Common myeloid progenitor, CD34-positive (primary cell): ENCODE measurements at regions not wholly inside any gene's neighbourhood (a gene's known extent, or its start where the extent isn't known, plus 50 kb on each side); places are given as distances from the start of the nearest gene placed in this dataset.

Source experiments
- CTCF ChIA-PET: fragments of 350-600 bp; sonication (Branson Sonifier 250); formaldehyde crosslinking; loops from one replicate; lab custom pipeline; 2021; ENCODE audit warnings: antibody characterized with exemption; lab: Charles Lee
- POLR2A ChIA-PET: fragments of 350-600 bp; sonication (Branson Sonifier 250); formaldehyde crosslinking; loops from one replicate; lab custom pipeline; 2021; ENCODE audit warnings: antibody characterized with exemption; lab: Charles Lee
- DNase-seq, 3 donors: peaks; one replicate each; pipeline versions ENCODE4 v3.0.0 to v3.0.0-alpha.2; 2013
- H3K27ac ChIP-seq, 2 experiments: 1 replicate in 1 of 2; 2 replicates in 1 of 2; pipeline ENCODE4 v1.7.0; 2013; ENCODE audit warnings: inconsistent platforms in 2 of 2, low read length in 2 of 2, mild to moderate bottlenecking in 2 of 2, low read depth in 1 of 2, moderate library complexity in 1 of 2; ENCODE audit not compliant: severe bottlenecking in 2 of 2, insufficient read depth in 1 of 2, poor library complexity in 1 of 2
- H3K27me3 ChIP-seq, 5 experiments: replicated peaks in 2 of 5; 1 replicate in 3 of 5; 2 replicates in 2 of 5; pipeline versions ENCODE4 v1.6.1 to v1.7.0; 2013; ENCODE audit warnings: low read length in 4 of 5, mild to moderate bottlenecking in 2 of 5, moderate library complexity in 2 of 5, inconsistent platforms in 1 of 5; ENCODE audit not compliant: insufficient read depth in 5 of 5, control insufficient read depth in 4 of 5
- H3K36me3 ChIP-seq, 4 experiments: 1 replicate in 2 of 4; 2 replicates in 2 of 4; pipeline versions ENCODE4 v1.6.1 to v1.7.0; 2013; ENCODE audit warnings: low read length in 3 of 4, control low read depth in 1 of 4, mild to moderate bottlenecking in 1 of 4; ENCODE audit not compliant: control insufficient read depth in 4 of 4, insufficient read depth in 4 of 4
- H3K4me1 ChIP-seq, 4 experiments: 1 replicate in 3 of 4; 2 replicates in 1 of 4; pipeline versions ENCODE4 v1.6.1 to v1.7.1; 2013; ENCODE audit warnings: low read length in 3 of 4, mild to moderate bottlenecking in 3 of 4, control low read depth in 1 of 4, inconsistent platforms in 1 of 4, moderate library complexity in 1 of 4; ENCODE audit not compliant: control insufficient read depth in 4 of 4, insufficient read depth in 4 of 4; ENCODE audit errors: control extremely low read depth in 1 of 4
- H3K4me3 ChIP-seq, 7 experiments: 1 replicate in 4 of 7; 2 replicates in 3 of 7; pipeline versions ENCODE4 v1.5.1 to v1.7.0; 2013; ENCODE audit warnings: mild to moderate bottlenecking in 7 of 7, low read length in 6 of 7, moderate library complexity in 6 of 7, inconsistent platforms in 2 of 7, low read depth in 2 of 7, control low read depth in 1 of 7; ENCODE audit not compliant: insufficient read depth in 4 of 7, control insufficient read depth in 1 of 7; ENCODE audit errors: extremely low read depth in 1 of 7
- H3K9me3 ChIP-seq, 5 experiments: 1 replicate in 4 of 5; 2 replicates in 1 of 5; pipeline versions ENCODE4 v1.6.1 to v1.7.1; 2013; ENCODE audit warnings: low read length in 4 of 5, mild to moderate bottlenecking in 2 of 5, inconsistent platforms in 1 of 5, low read depth in 1 of 5, moderate library complexity in 1 of 5; ENCODE audit not compliant: control insufficient read depth in 4 of 5, insufficient read depth in 2 of 5; ENCODE audit errors: control extremely low read depth in 1 of 5
- whole genome bisulfite sequencing: methylation state at CpG from one replicate; pipeline ENCODE4 v1.1.5; 2013; ENCODE audit not compliant: insufficient coverage; 5-methylcytosine and 5-hydroxymethylcytosine counted together

DNA sequence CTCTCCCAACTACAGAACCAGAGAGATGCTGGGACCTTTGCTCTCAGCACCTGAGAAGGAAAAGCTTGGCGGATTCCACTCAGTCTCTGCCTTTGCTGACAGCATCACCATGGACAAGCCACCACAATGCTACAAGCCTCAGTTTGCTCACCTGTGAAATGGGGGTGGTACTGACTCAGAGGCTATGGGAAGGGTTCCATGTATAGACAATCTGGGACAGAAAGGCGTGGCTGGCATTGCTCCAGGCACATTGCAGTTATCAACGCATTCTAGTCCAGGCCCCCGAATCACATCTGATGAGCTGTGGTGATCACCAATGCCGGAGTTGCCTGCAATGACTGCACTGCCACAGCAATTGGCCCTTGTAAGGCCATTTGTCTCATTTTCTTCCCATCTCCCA lies 72.6 kb downstream of the ISX start:
- ChIA-PET POLR2A (no interaction called here), CTCF (interaction anchor here (0.9 kb wide), 1 partner anchor 12 kb away, joined by 3 read pairs; no protein-coding TSS in a partner anchor)
- no peak overlapping the region for H3K27ac ChIP-seq
- 93% methylated on average over 4 of the region's 5 CpGs for WGBS
- DNase-seq: no peak
- no peaks in the 10 kb centered on the region for H3K4me1 ChIP-seq
- H3K36me3 ChIP-seq: no peaks in the 10 kb centered on the region
- peaks cover 0 to 5% (median 0%) of the 10 kb centered on the region in 5 experiments for H3K9me3 ChIP-seq
- H3K27me3 ChIP-seq: peaks cover 0 to 28% (median 18%) of the 10 kb centered on the region in 5 experiments
- H3K4me3 ChIP-seq: no peak overlapping the region

DNA sequence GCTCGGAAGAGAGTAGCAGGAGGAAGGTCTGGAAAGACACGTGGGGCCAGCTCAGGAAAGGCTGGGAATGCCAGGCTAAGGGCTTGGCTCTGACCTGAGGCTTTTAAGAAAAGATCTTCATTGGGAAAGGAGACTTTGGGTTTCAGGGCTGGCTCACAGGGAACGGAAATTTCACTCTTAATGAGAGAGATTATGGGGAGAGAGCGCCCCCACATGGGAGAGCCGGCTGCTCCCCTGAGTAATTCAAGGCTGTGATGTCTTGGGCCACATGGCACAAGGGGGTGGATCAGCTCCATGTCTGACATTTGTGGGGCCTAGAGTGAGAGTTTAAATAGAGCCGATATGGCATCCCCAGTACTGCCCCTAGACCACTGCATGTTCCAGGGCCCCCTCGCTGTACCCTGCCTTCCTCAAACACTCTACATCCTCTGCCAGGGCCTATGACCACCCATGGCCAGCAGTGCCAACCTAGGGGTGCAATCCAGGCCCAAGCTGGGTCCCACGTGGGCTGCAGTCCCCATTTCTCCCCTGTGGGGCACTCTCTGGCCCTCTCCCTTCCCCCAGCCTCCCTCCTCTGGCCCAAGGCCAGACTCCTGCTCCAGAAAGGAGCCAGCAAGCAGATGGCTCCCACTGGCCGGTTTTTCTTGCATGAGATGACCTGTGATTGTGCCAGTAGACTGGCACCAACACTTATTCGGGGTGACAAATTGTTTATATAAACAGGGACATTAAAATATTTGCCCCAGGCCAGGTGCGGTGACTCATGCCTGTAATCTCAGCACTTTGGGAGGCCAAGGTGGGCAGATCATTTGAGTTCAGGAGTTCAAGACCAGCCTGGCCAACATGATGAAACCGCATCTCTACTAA lies 75.2 kb downstream of the ISX start:
- Histone ChIP-seq H3K36me3 (no peaks in the 10 kb centered on the region), H3K27me3 (peaks cover 0 to 7% (median 5%) of the 10 kb centered on the region in 5 experiments), H3K27ac (no peak overlapping the region), H3K4me3 (no peak overlapping the region), H3K9me3 (peaks cover 0 to 5% (median 0%) of the 10 kb centered on the region in 5 experiments), H3K4me1 (no peaks in the 10 kb centered on the region)
- ChIA-PET CTCF (no interaction called here), POLR2A (no interaction called here)
- no peak for DNase-seq
- WGBS: 56% methylated on average over 9 of the region's 12 CpGs

DNA sequence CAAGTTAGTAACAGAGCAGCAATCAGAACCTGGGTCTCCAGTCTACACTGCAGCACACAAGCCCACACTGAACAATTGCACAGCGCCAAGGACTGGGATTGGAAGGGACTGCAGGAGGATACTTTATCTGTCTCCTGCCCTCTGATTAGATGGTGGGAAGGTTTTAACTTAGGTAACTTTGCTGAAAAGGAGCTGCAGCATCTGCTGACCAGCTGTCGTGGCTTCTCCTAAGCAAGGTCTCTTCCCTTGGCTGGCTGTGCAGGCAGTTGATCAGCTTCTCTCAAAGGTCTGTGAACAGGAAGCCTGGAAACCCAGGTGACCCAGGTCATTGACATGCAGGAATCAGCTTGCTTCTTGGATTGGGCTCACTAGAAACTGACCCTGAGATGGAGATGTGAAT lies 82.4 kb downstream of the ISX start:
- ChIA-PET CTCF (interaction anchor here (1.3 kb wide), 1 partner anchor 734 kb away, joined by 5 read pairs; no protein-coding TSS in a partner anchor), POLR2A (no interaction called here)
- Histone ChIP-seq H3K36me3 (no peaks in the 10 kb centered on the region), H3K4me3 (no peak overlapping the region), H3K4me1 (no peaks in the 10 kb centered on the region), H3K9me3 (no peaks in the 10 kb centered on the region), H3K27me3 (peaks cover 0 to 14% (median 0%) of the 10 kb centered on the region in 5 experiments), H3K27ac (no peak overlapping the region)
- 83% methylated on average over 1 of the region's 2 CpGs for WGBS
- DNase-seq: no peak

DNA sequence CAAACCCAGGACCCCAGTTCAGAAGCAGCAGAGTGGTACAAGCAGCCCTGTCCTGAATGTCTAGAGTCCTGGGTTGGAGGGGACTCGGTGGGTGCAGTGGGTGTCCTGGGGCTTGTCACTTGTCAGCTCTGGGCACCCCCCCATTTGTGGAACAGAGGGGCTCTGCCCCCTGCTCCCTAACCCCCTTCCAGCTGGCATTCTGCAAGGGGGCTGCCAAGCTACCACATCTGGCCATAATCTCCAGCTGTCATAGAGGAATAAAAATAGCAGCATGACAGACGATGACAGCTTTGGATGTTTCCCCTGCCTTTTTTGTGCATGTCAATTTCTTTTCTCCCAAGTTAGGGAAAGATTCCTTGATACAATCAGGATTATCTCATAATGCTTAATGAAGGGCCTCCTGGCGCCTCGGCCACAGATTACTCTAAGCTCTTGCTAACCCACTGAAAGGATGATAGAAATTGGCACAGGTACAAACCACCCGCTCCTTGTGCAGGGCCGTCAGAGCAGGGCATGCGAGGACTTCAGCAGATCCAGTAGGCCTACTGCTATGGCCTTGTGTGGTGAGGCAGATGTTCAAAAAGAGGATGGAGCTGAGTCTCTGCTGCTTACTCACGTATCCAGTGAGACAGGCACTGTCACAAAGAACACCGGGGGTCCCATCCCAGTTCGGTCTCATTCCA lies 83.0 kb downstream of the ISX start:
- no peaks in the 10 kb centered on the region for H3K36me3 ChIP-seq
- ChIA-PET POLR2A (no interaction called here), CTCF (interaction anchor here (0.6 to 1.3 kb wide), 2 partner anchors 735 to 738 kb away, joined by 3 to 5 read pairs; no protein-coding TSS in a partner anchor)
- no peaks in the 10 kb centered on the region for H3K9me3 ChIP-seq
- no peak for DNase-seq
- no peak overlapping the region for H3K4me3 ChIP-seq
- no peak overlapping the region for H3K27ac ChIP-seq
- no peaks in the 10 kb centered on the region for H3K4me1 ChIP-seq
- H3K27me3 ChIP-seq: peaks cover 0 to 14% (median 0%) of the 10 kb centered on the region in 5 experiments
- 83% methylated on average over 10 of the region's 10 CpGs for WGBS

DNA sequence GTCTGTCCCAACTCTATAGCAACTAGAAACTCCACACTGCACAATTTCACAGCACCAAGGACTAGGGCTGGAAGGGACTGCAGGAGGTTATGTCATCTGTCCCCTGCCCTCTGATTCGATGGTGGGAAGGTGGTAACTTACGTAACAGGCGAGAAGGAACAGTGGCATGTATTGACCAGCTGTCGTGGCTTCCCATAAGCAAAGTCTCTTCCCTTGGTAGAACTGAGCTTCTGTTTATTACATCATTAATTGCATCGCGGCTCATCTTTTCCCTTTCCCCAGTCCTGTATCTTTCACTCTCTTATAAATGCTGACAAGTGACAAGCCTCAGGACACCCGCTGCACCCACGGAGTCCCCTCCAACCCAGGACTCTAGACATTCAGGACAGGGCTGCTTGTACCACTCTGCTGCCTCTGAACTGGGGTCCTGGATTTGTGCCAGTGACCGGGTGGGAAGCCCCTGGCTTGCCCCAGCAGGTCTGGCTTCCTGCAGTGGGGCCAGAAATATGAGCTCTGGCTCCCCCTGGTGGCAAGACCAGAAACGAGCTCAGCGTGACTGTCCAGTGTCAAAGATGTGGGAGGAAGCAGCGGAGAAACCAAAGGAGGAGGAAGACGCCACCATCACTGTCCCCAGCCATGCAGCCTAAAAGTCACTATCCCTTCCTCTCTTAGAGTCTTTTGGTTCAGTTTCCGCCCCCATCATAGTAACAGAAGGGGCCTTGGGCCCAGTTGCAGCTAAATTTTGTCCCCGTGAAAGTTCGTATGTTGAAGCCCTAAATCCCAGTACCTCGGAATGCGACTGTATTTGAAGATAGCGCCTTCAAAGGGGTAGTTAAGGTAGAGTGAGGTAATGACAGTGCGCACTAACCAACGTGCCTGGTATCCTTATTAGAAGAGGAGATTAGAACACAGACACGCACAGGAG lies 84.5 kb downstream of the ISX start:
- Histone ChIP-seq H3K27me3 (peaks cover 0 to 25% (median 2%) of the 10 kb centered on the region in 5 experiments), H3K9me3 (no peaks in the 10 kb centered on the region), H3K4me3 (no peak overlapping the region), H3K27ac (no peak overlapping the region), H3K36me3 (no peaks in the 10 kb centered on the region), H3K4me1 (no peaks in the 10 kb centered on the region)
- peak; percentile 41 to 65 (median 54) for DNase-seq
- CTCF ChIA-PET: interaction anchor here (0.8 to 1.7 kb wide), 10 partner anchors 9 to 738 kb away, joined by 3 to 8 read pairs (median 4); no protein-coding TSS in a partner anchor
- POLR2A ChIA-PET: no interaction called here
- 65% methylated on average over 21 of the region's 22 CpGs for WGBS

DNA sequence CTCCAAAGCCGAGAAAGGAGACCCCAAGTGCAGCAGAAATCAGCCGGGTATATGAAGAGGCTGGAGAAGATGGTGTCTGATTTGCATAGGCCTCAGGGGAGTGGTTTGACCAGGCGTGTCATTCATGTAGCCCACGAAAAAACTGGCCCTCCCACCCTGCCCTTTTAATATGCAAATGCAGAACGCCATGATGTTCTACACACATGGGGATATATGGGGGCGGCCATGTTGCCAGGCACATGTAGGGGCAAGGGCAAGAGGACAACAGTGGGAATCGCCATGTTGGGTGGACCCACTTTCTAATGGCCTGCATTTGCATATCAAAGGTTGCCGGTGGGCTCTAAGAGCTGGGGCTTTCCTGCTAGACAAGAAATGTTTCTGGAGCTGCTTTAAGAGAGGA lies 86.4 kb downstream of the ISX start:
- no peaks in the 10 kb centered on the region for H3K4me1 ChIP-seq
- POLR2A ChIA-PET: no interaction called here
- H3K36me3 ChIP-seq: no peaks in the 10 kb centered on the region
- H3K9me3 ChIP-seq: peaks cover 0 to 2% (median 0%) of the 10 kb centered on the region in 5 experiments
- no peak for DNase-seq
- peaks cover 0 to 24% (median 3%) of the 10 kb centered on the region in 5 experiments for H3K27me3 ChIP-seq
- H3K27ac ChIP-seq: no peak overlapping the region
- 75% methylated on average over 7 of the region's 8 CpGs for WGBS
- CTCF ChIA-PET: interaction anchor here (1.8 kb wide), 1 partner anchor 10 kb away, joined by 4 read pairs; no protein-coding TSS in a partner anchor
- no peak overlapping the region for H3K4me3 ChIP-seq
